ENCODE measurements at regions not wholly inside any gene's neighbourhood (a gene's known extent, or its start where the extent isn't known, plus 50 kb on each side); places are given as distances from the start of the nearest gene placed in this dataset.
"Not testable (repeated sequence)": the region's sequence is repeated elsewhere in the genome, so short reads cannot be mapped to it uniquely, and the experiment has no call there.

DNA sequence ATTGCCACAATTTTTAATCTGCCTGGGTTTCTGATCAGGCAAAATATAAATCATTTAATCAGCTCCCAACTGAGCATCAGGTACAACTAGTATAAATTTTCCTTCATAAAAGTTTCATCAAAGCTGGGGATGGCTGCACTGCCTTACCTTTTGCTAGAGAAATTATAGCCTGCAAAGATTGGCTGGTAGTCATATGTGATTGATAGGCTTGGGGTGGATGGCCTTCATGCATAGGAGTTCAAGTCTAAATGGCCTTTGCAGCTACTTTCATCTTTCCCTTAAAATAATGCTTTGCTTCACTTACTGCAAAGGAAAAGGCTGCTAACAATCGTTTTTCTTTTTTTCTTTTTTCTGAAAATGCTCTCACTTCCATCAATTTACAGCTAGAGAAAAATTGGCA is 739.7 kb downstream of the CENPC start:
- DNase-seq, result no peak

DNA sequence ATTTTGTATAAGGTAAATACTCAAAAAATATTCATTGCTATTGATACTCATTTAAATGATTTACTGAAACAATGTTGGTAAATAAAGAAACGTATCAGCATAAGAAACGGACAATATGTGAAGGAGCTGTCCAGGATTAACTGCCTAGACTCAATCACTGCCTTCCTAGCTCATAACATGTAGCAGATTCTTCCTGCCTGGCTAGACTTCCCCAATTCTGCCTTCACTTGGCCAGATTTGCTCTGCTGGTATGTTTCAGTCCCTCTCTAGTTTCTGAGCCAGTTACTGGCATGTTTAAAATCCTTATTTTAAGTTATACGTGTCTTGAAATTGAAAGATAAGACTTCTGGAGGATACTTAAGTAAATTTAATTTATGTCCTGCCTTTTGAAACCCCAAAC is 740.3 kb downstream of the CENPC start:
- DNase-seq, result no peak

DNA sequence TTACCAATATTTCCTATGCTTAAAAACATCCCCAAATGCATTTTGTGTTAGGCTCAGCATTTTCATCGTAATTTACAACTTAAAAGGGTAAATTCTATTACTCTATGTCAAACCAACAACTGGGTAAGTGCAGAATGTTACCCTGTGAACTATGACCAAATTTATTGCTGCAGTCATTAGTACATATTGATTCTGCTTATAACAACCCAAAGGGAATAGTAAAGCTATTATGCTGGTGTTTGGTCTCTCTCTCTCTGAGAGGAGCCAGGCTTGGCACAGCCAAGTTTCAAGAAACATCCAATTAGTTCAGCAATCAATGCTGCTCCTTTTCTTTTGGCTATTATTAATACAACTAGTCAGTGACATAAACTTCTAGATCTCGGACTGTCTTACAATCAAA is 747.7 kb downstream of the CENPC start:
- no peak for DNase-seq

DNA sequence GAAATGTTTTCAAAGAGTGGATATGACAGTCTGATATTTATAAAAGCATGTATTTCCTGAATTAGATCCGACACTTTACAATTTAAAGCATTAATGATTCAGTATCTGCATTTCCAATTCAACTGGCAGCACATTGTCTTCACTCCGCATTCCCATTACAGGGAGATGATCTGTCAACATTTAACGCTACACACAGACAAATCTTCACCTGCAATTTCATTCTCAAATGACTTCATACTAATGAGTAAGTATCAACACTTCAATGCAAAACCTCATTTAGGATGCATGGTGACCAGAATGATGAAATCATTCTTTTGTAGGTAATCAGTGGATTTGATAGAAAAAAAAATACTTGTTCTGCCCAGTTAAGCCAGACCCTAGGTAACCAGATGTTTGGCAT is 749.6 kb downstream of the CENPC start:
- no peak for DNase-seq

DNA sequence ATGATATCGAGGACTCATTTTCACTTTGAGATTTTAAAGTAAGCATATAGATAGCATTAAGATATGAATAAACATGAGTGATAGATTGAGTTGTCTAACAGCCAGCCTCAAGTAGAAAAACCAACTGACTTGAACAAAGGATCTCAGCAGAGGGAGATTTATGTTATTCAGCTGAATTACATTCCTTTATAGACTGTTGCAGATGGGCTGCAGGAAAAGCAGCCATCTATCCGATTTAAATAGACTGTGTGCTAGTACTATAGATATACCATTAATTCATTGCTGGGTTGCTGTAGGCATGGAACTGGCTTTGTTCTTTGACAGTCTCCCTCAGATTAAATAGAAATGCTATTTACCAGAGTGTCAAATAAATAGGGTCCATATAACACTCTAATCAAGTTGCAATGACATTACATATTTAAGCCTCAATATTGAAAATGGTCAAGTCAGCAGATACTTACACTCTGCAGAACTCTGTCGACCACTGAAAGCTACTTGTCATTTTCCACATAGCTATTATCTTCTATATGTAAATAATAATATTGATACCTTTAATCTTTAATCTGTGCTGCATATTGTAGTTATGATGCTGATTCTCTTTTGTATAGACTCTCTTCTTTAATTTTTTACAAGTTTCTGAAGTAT is 750.8 kb downstream of the CENPC start:
- DNase-seq, result no peak

DNA sequence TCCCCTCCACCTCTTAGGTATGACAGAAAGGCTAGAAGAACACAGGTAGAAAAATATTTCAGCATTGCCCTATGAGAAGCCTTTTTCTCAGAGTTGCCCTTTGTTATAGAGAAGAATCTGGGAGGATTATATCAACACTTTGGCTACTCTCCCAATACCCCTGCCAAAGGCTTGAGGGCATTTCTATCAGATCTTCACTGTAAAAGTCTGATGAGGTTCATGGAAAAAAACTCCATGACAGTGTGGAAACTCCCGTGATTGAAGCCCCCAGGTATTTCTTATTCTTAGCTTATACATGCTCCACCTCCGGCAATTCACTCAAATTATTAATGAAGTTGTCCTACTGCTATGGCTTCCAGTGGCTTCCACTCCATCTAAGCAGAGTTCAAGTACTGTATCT is 753.6 kb downstream of the CENPC start:
- no peak for DNase-seq

DNA sequence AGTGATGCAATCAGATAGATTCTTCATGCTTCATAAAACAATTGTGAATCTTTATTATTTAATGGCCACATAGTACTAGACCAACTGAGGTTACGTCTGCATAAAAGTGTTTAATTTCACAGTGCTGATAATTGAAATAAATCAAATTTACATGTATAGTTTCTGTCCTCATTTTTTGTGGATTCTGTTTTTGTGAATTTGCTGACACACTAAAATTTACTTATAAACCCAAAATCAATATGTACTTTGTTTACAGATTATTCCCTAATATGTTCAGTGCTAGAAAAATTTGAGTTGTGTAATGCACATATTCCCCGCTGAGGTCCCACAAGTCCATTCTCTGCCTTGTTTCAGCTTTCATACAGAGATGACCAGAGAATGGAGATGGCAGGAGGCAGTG is 759.8 kb downstream of the CENPC start:
- no peak for DNase-seq

DNA sequence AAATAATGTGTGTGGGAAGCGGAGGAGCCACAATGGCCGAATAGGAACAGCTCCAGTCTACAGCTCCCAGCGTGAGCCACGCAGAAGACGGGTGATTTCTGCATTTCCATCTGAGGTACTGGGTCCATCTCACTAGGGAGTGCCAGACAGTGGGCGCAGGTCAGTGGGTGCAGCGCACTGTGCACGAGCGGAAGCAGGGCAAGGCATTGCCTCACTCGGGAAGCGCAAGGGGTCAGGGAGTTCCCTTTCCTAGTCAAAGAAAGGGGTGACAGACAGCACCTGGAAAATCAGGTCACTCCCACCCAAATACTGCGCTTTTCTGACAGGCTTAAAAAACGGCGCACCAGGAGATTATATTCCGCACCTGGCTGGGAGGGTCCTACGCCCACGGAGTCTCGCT is 762.6 kb downstream of the CENPC start:
- not testable (repeated sequence) for DNase-seq

DNA sequence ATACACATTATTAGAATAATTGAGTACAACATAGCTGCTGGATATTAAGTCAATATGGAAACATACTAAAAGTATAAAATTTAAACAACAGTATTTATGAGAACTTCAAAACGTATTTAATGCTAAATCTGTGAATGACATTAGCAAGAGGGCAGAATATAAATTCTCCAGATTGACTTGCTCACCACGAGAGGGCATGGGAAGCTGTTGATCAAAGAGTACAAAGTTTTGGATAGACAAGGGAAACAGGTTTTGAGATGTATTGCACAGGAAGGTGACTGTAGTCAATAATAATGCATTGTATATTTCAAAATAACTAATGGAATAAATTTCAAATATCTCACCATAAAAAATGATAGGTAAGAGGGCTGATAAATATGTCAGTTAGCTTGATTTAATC is 768.2 kb downstream of the CENPC start:
- no peak for DNase-seq

DNA sequence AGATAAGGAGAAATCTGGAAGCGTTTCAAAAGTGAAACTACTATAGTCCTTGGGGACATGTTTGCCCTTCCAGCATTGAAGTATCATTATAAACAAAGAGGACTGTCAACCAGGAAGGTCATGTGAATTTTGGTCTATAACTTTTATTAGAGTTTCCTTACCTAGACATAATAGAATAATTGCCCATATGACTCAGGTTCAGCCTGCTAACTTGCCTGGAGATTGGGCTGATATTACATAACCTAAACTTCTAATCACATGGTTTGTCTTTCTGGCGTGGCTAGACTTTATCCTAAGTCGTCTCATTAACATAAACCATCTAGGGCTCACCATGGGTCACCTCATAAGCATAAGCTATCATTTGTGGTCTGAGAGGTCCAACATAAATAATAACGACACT is 775.9 kb downstream of the CENPC start:
- DNase-seq, result no peak

DNA sequence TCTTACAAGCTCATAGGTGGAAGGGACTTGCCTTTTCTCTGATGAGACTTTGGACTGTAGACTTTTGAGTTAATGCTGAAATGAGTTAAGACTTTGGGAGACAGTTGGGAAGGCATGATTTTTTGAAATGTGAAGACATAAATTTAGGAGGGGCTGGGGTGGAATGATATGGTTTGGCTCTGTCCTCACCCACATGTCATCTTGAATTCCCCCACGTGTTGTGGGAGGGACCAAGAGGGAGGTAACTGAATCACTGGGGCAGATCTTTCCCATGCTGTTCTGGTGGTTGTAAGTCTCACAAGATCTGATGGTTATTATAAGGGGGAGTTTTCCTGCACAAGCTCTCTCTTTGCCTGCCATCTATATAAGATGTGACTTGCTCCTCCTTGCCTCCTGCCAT is 777.9 kb downstream of the CENPC start:
- no peak for DNase-seq

DNA sequence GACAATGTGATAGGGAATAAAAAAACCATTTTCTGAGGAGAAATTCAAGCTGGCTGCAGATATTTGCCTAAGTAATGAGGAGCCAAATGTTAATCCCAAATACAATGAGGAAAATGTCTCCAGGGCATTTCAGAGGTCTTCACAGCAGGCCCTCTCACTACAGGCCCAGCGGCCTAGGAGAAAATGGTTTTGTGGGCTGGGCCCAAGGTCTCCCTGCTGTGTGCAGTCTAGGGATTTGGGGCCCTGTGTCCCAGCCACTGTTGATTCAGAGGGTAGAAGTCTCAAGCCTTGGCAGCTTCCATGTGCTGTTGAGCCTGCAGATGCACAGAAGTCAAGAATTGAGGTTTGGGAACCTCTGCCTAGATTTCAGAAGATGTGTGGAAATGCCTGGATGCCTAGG is 778.7 kb downstream of the CENPC start:
- no peak for DNase-seq

DNA sequence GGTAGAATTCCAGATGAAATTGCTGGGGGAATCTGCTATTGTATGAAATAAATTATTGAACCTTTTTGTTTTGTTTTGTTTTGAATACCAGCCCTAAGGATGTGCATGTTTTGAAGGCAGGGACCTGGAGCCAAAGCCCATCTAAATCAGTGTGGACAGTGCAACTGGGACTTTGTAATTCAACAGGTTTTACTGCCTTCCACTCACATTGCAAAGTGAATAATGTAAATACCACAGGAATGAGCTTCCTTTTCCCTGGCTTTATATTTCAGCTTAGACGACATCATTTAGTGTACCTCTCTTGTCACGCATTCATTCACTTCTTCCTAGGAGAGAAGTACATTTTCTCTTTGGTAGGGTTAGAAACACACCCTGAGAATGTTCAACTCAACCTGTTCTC is 795.0 kb downstream of the CENPC start:
- DNase-seq, result no peak

DNA sequence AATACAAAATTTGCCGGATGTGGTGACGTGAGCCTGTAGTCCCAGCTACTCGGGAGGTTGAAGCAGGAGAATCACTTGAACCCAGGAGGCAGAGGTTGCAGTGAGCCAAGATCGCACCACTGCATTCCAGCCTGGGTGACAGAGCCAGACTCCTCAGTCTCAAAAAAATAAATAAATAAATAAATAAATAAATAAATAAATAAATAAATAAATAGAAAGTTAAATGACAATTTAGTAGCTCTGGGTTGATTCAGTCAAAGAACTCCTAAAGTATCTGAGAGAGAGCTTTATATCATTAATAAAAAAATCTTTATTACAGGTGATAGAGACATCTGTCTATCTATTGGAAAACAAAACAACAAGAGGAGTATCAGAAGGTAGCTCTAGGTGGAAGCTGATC is 798.4 kb downstream of the CENPC start:
- DNase-seq, result not testable (repeated sequence)

DNA sequence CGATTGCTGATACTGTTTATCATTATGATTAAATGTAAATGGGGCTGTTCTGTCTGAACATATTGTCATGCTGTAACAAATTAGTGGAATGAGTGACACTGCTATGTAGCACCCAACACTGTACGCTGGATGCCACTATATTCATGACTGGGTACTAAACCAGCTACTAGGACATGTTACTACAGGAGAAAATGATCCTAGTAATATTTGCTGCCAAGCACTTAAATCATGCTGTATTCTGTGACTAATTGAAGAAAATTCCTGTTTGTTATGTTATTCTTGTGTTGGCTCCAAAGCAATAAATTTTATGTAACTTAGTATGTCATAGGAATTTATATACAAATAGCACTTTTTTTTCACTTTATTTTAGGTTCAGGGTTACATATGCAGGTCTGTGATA is 804.2 kb downstream of the CENPC start:
- DNase-seq, result no peak

DNA sequence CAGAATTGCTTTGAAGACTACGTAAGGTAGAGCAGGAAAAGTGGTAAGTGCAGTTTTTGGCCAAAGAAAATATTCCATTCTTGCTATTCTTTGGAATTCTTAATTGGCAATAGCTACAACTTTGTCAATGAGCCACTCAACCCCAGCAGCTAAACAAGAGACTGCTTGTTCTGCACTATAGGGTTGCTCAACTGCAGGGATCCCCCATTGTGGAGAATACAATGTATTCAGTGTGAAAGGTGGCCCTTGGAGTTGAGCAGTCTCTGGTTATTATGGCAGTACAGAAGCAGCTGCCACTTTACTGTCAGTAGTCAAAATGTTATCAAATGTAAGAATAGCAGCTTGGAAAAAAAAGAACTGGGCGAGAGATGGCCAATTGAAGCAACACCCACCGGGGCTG is 808.7 kb downstream of the CENPC start:
- DNase-seq, result no peak

DNA sequence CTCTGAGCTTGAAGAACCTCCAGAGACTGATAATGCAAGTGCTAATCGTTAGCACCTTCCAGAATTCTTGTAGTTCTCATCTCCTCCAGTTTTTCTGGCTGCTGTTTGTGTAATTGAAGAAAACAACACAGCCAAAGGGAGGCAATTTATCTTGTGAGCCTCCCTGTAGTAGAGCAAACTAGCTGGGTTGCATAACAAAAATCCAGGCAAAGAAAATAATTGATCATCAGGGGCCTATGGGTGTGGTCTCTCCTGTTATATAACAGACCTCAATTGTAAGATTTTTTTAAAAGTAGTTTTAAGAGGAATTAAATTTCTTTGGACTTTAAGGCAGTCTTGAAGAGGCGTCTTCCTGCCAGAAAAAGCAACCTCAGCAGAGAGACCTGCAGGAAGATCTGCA is 817.0 kb downstream of the CENPC start:
- DNase-seq, result no peak

DNA sequence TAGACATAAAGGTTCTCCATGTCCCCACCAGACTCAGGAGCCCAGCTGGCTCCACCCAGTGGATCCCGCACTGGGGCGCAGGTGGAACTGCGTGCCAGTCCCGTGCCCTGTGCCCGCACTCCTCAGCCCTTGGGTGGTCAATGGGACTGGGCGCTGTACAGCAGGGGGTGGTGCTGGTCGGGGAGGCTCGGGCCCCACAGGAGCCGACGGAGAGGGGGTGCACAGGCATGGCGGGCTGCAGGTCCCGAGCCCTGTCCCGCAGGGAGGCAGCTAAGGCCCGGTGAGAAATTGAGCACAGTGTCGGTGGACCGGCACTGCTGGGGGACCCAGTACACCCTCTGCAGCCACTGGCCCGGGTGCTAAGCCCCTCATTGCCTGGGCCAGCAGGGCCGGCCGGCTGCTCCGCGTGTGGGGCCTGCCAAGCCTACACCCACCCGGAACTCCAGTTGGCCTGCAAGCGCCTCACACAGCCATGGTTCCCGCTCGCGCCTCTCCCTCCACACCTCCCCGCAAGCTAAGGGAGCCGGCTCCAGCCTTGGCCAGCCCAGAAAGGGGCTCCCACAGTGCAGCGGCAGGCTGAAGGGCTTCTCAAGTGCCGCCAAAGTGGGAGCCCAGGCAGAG is 832.9 kb downstream of the CENPC start:
- not testable (repeated sequence) for DNase-seq

DNA sequence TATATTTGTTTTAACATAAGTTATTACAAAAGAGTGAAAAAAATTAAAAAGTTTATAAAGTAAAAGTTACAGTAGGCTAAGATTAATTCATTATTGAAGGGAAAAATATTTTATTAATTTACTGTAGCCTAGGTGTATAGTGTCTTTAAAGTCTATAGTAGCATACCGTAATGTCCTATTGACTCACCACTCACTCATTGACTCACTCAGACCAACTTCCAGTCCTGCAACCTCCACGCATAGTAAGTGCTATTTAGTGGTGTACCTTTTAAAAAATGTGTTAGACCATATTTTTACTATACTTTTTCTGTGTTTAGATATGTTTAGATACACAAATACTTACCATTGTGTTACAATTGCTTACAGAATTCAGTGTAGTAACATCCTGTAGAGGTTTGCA is 841.1 kb downstream of the CENPC start:
- DNase-seq, result no peak

DNA sequence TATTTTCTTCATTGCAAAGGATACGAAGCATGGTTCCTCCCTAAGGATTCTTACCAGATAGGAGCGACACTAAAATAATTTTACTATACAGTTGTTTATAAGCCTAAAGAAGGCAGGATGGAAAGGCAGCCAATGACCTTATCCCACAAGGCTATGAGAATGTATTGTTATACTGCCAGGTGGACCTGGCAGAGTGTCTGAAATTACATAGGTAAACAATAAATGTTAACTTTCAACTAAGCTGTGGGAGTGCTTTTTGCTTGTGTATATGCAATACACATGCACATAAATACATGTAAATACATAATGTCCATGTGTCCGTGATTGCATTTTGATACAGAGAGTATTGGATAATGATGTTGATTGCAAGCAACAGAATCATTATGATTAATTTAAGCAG is 850.6 kb downstream of the CENPC start:
- no peak for DNase-seq

DNA sequence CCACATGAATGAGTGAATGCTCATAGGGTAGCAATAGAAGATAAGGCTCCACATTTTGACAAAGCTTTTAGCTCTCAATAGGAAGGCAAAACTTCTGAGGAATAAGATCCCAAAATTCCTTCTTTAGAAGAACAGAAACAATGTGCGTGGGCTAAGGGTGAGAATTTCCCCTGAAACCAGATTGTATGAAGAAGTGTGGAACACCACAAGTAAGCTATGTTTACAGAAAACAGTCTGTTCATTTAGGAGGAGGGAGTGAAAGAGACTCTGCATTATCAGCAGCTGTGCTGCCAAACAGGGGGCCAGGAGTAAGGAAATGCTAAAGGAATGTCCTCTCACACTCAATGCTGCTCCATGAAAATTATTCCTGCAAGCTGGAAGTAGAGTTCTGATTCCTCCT is 851.6 kb downstream of the CENPC start:
- DNase-seq, result no peak

DNA sequence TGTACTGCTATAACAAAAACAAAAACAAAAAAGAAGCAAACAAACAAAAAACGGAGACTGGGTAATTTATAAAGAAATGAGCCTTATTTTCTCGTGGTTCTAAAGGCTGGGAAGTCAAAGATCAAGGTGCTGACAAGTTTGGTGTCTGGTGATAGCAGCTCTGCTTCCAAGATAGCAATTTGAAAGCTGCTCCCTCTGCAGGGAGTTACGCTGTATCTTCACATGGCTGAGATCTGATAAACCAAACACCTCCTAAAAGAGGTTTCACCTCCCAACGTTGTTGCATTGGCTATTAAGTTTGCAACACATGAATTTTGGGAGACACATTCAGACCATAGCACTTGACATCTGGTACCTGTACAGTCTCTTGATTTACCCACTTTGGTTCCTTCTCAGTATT is 854.2 kb downstream of the CENPC start:
- DNase-seq, result no peak

DNA sequence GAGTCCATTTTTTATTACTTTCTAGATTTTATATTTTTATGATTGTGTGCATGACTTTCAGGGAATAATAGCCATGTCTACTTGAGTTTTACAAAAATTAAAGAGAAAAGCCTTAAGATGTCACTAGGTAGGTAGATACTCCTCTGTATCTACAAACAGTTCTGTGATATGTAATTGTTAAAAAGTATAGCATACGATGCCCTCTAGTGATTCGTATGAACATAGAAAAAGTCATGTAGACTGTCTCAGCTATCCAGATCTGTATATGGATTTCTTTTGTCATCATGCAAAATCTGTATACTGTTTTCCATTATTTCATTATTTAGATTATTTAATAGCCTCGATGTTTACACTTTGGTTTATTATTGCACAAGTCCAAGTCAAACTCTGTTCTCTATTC is 856.6 kb downstream of the CENPC start:
- no peak for DNase-seq

DNA sequence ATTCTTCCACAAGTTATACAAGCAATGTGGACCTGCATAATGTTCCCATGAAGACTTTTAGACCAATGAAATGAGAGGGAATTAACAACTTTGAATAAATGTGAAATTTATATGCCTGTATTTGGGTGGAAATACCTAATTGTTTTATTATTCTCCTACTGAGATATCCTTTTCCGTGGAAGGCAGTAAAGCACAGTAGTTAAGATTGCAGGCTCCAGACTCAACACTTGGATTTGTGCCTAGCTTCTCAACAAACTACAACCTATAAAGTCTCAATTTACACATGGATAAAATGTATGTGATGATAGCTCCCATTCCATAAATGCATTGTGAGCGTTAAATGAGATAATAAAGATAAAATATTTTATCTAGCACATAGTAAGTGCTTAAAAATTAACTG is 857.8 kb downstream of the CENPC start:
- DNase-seq, result no peak

DNA sequence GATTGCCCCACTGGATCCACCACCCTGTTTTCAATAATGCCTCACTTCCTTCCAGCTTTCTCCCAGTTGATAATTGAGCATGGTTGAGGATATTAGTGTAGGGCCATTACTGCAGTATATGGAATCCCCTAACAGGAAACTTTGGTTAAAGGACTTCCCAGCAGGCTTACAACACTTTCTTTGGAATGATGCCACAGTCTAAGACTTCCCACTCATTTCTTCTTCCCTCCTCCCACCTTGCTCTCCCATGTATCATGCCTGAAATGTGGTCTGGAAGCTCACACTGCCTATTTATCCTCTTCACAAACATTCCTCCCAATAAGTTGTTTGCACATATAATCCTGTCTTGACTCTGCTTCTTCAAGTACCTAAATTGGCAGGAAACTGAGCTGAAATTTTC is 863.3 kb downstream of the CENPC start:
- DNase-seq, result no peak

All from activated T-cell treated with anti-CD3 and anti-CD28 coated beads, Interleukin-2, amount 50 U/mL, for 48 hours (primary cell).